ENCODE measurements at regions not wholly inside any gene's neighbourhood (a gene's known extent, or its start where the extent isn't known, plus 50 kb on each side); places are given as distances from the start of the nearest gene placed in this dataset.

GRCh38 chr10:108597031-108597430, 1326.3 kb downstream of the XPNPEP1 start:
- WGBS, result 79% methylated on average over 6 of the region's 6 CpGs
- Histone ChIP-seq H3K27ac (replicated peaks in 1 of 4) (no peak overlapping the region), H3K4me3 (no peak overlapping the region), H3K27me3 (no peaks in the 10 kb centered on the region), H3K9me3 (no peaks in the 10 kb centered on the region), H3K36me3 (no peaks in the 10 kb centered on the region), H3K4me1 (no peaks in the 10 kb centered on the region)
- TF ChIP-seq POLR2AphosphoS5 (IDR thresholded peaks at IDR 0.05), result no peak
- no peak for TF ChIP-seq EP300 (IDR thresholded peaks at IDR 0.05)
- TF ChIP-seq POLR2A (IDR thresholded peaks at IDR 0.05; ENCODE audit: low read depth), result no peak
- TF ChIP-seq, protein P1, sequence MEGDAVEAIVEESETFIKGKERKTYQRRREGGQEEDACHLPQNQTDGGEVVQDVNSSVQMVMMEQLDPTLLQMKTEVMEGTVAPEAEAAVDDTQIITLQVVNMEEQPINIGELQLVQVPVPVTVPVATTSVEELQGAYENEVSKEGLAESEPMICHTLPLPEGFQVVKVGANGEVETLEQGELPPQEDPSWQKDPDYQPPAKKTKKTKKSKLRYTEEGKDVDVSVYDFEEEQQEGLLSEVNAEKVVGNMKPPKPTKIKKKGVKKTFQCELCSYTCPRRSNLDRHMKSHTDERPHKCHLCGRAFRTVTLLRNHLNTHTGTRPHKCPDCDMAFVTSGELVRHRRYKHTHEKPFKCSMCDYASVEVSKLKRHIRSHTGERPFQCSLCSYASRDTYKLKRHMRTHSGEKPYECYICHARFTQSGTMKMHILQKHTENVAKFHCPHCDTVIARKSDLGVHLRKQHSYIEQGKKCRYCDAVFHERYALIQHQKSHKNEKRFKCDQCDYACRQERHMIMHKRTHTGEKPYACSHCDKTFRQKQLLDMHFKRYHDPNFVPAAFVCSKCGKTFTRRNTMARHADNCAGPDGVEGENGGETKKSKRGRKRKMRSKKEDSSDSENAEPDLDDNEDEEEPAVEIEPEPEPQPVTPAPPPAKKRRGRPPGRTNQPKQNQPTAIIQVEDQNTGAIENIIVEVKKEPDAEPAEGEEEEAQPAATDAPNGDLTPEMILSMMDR (IDR thresholded peaks at IDR 0.05), result no peak
- intact Hi-C loops (cut with DNase I), result no loop called here
- no peak for DNase-seq (ENCODE audit: extremely low spot score)

GRCh38 chr10:108592956-108593355, 1330.4 kb downstream of the XPNPEP1 start:
- no peak for DNase-seq (ENCODE audit: extremely low spot score)
- 78% methylated on average over 1 of the region's 1 CpG for WGBS
- intact Hi-C loops (cut with DNase I), result no loop called here
- H3K9me3 ChIP-seq, result no peaks in the 10 kb centered on the region
- no peak overlapping the region for H3K4me3 ChIP-seq
- H3K36me3 ChIP-seq, result no peaks in the 10 kb centered on the region
- no peaks in the 10 kb centered on the region for H3K27me3 ChIP-seq
- no peak overlapping the region for H3K27ac ChIP-seq (replicated peaks in 1 of 4)
- TF ChIP-seq POLR2A (IDR thresholded peaks at IDR 0.05; ENCODE audit: low read depth) (no peak), EP300 (IDR thresholded peaks at IDR 0.05) (no peak), POLR2AphosphoS5 (IDR thresholded peaks at IDR 0.05) (no peak)
- TF ChIP-seq, protein P1 (IDR thresholded peaks at IDR 0.05), result no peak
- H3K4me1 ChIP-seq, result no peaks in the 10 kb centered on the region

GRCh38 chr10:108591417-108591816, 1331.9 kb downstream of the XPNPEP1 start:
- DNase-seq (ENCODE audit: extremely low spot score), result no peak
- no peaks in the 10 kb centered on the region for H3K36me3 ChIP-seq
- intact Hi-C loops (cut with DNase I), result no loop called here
- 95% methylated on average over 2 of the region's 2 CpGs for WGBS
- no peak overlapping the region for H3K27ac ChIP-seq (replicated peaks in 1 of 4)
- no peak overlapping the region for H3K4me3 ChIP-seq
- H3K9me3 ChIP-seq, result no peaks in the 10 kb centered on the region
- no peaks in the 10 kb centered on the region for H3K4me1 ChIP-seq
- no peak for TF ChIP-seq POLR2A (IDR thresholded peaks at IDR 0.05; ENCODE audit: low read depth)
- TF ChIP-seq, protein P1 (IDR thresholded peaks at IDR 0.05), result no peak
- TF ChIP-seq EP300 (IDR thresholded peaks at IDR 0.05), result no peak
- TF ChIP-seq POLR2AphosphoS5 (IDR thresholded peaks at IDR 0.05), result no peak
- no peaks in the 10 kb centered on the region for H3K27me3 ChIP-seq

DNA sequence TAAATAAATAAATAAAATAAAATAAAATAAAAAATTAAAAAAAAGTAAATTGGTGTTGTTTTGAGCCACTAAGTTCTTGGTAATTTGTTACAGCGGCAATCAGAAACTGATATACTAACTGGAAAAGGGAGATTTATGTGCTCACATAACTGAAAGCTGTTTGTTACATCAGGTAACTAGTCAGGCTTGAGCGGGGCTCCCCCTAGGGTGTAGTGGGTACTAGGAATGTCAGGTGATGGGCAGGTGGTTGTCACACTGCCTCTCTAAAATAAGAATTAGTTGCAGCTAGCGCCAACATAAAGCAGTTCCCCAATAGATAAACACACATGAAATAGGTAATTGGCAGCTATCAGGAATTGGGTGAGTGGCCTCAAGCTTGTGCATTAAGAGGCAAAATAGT, 1336.9 kb downstream of the XPNPEP1 start:
- no peak for DNase-seq (ENCODE audit: extremely low spot score)
- Histone ChIP-seq H3K4me3 (no peak overlapping the region), H3K27ac (replicated peaks in 1 of 4) (no peak overlapping the region), H3K4me1 (no peaks in the 10 kb centered on the region), H3K36me3 (no peaks in the 10 kb centered on the region), H3K27me3 (no peaks in the 10 kb centered on the region), H3K9me3 (no peaks in the 10 kb centered on the region)
- WGBS, result 93% methylated on average over 3 of the region's 3 CpGs
- intact Hi-C loops (cut with DNase I), result no loop called here
- TF ChIP-seq EP300 (IDR thresholded peaks at IDR 0.05), result no peak

- no peak for TF ChIP-seq POLR2AphosphoS5 (IDR thresholded peaks at IDR 0.05)
- TF ChIP-seq POLR2A (IDR thresholded peaks at IDR 0.05; ENCODE audit: low read depth), result no peak
- Histone ChIP-seq H3K27me3 (peaks cover 0 to 4% (median 0%) of the 10 kb centered on the region in 4 donors), H3K4me3 (no peak overlapping the region), H3K4me1 (no peaks in the 10 kb centered on the region), H3K36me3 (no peaks in the 10 kb centered on the region), H3K9me3 (no peaks in the 10 kb centered on the region), H3K27ac (replicated peaks in 1 of 4) (no peak overlapping the region)
- no peak for DNase-seq (ENCODE audit: extremely low spot score)
- intact Hi-C loops (cut with DNase I), result no loop called here
- whole genome bisulfite sequencing, result 29% methylated on average over 1 of the region's 1 CpG
Measured at GRCh38 chr10:108583877-108584276, 1339.4 kb downstream of the XPNPEP1 start.

DNA sequence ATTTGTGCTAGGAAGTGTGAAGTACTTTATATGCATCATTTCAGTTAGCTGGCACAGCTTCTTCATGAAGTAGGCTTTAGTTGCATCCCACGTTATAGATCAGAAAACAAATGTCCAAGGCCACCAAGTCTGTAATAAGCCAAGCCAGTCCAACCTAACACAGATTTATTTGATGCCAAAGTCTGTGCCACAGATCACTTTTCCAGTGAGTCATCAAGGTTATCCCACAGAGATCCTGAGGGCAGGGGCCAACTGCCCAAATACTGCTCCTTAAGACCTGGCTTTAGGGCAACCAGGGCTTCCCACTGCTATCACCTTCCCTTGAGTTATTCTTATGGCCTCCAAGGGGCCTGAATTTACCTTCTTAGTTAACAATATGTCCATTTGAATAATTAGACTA, 1340.4 kb downstream of the XPNPEP1 start:
- Histone ChIP-seq H3K36me3 (no peaks in the 10 kb centered on the region), H3K4me3 (no peak overlapping the region), H3K9me3 (no peaks in the 10 kb centered on the region), H3K27me3 (peaks cover 0 to 4% (median 0%) of the 10 kb centered on the region in 4 donors), H3K27ac (replicated peaks in 1 of 4) (no peak overlapping the region), H3K4me1 (no peaks in the 10 kb centered on the region)
- intact Hi-C loops (cut with DNase I), result no loop called here
- 86% methylated on average over 1 of the region's 1 CpG for WGBS
- DNase-seq (ENCODE audit: extremely low spot score), result no peak
- no peak for TF ChIP-seq POLR2AphosphoS5 (IDR thresholded peaks at IDR 0.05)
- TF ChIP-seq, protein P1 (IDR thresholded peaks at IDR 0.05), result no peak
- TF ChIP-seq POLR2A (IDR thresholded peaks at IDR 0.05; ENCODE audit: low read depth), result no peak
- TF ChIP-seq EP300 (IDR thresholded peaks at IDR 0.05), result no peak
